KOPT-K1 (cell line): ENCODE measurements at regions not wholly inside any gene's neighbourhood (a gene's known extent, or its start where the extent isn't known, plus 50 kb on each side); places are given as distances from the start of the nearest gene placed in this dataset.

Experiments
- H3K27ac ChIP-seq: fragments of 200-600 bp; sonication (generic); 2 replicates; pipeline ENCODE4 v1.5.1; 2016; ENCODE audit warnings: antibody characterized with exemption, mild to moderate bottlenecking, low read depth, low read length; ENCODE audit not compliant: poor library complexity, severe bottlenecking
- H3K36me3 ChIP-seq: fragments of 200-600 bp; sonication (generic); 2 replicates; pipeline ENCODE4 v1.5.1; 2017; ENCODE audit warnings: antibody characterized with exemption, mild to moderate bottlenecking, low read length, moderate library complexity; ENCODE audit not compliant: insufficient read depth
- H3K9me3 ChIP-seq: fragments of 200-600 bp; sonication (generic); 2 replicates; pipeline ENCODE4 v1.5.1; 2017; ENCODE audit warnings: antibody characterized with exemption, low read length, mild to moderate bottlenecking; ENCODE audit not compliant: insufficient read depth, poor library complexity, severe bottlenecking

DNA sequence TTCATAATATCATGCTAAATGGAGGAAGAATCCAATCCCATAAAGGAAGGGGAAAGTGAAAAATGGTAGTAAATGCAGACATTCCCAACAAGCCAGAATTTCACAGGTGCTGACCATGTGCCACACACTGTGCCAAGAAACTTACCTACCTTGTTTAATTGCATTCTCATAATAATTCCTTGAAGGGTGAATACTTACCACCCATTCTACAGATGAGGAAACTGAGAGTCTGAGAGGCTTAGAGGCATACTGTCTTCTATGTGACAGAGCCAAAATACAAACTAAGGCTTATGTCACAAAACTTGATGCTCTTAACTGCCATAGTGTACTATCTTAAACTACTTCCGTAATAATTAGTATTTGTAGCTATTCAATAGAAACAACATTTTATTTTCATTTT, 454.7 kb downstream of the UTRN start:
- Histone ChIP-seq H3K27ac (no peak overlapping the region), H3K9me3 (no peaks in the 10 kb centered on the region), H3K36me3 (peaks cover 41% of the 10 kb centered on the region)

DNA sequence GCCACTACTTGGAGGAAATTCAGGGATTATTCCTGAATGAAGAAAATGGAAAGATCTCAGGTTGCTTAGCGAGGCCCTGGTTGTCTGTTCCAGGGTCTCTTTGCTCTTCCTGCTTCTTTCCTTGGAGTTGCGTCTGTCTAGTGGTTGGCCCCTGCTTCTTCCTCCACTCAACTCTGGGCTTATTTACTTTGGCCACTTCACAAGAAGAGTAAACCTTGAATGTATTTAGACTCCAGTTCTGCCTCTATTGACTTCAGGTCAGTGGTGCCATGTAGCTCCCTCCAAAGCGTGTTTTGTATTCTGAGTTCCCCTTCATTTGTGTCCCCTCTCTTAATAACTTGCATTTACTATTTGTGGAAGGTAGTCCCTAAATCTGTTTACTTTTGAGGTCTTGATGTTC, 456.5 kb downstream of the UTRN start:
- Histone ChIP-seq H3K27ac (no peak overlapping the region), H3K36me3 (peaks cover 32% of the 10 kb centered on the region), H3K9me3 (no peaks in the 10 kb centered on the region)

GRCh38 chr6:144742779-144743178, 457.6 kb downstream of the UTRN start:
- peaks cover 25% of the 10 kb centered on the region for H3K36me3 ChIP-seq
- H3K9me3 ChIP-seq = no peaks in the 10 kb centered on the region
- no peak overlapping the region for H3K27ac ChIP-seq

GRCh38 chr6:144744720-144745119, 459.6 kb downstream of the UTRN start:
- Histone ChIP-seq H3K36me3 (peaks cover 32% of the 10 kb centered on the region), H3K27ac (no peak overlapping the region), H3K9me3 (no peaks in the 10 kb centered on the region)

- Histone ChIP-seq H3K27ac (no peak overlapping the region), H3K36me3 (peaks cover 33% of the 10 kb centered on the region), H3K9me3 (no peaks in the 10 kb centered on the region)
Measured at GRCh38 chr6:144745439-144745838, 460.3 kb downstream of the UTRN start.

DNA sequence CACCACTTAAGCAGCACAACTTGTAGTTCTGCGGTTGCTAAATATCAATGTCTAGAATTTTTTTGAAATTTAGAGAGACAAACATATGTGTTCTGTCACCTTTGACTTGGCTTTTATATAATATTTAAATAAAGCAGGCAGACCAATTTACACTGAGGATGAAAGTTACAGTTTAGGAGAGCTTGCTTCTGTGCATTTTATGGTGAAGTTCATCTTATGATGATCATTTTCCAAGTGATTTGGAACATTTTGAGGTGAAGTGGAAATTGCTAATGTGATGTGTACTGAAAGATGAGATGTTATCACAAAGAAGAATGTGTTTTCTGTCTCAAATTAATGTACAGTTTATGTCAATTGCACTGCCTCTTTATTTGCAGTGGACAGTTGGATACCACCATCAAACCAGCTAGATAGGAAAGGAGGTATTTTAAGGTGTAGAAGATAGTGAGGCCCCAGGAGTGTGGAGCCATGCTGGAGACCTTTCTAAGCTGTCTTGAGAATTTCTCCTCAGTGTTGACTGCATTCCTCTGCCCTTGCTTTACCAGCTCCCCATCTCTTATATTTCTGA, 461.9 kb downstream of the UTRN start:
- Histone ChIP-seq H3K27ac (no peak overlapping the region), H3K9me3 (no peaks in the 10 kb centered on the region), H3K36me3 (peaks cover 42% of the 10 kb centered on the region)

DNA sequence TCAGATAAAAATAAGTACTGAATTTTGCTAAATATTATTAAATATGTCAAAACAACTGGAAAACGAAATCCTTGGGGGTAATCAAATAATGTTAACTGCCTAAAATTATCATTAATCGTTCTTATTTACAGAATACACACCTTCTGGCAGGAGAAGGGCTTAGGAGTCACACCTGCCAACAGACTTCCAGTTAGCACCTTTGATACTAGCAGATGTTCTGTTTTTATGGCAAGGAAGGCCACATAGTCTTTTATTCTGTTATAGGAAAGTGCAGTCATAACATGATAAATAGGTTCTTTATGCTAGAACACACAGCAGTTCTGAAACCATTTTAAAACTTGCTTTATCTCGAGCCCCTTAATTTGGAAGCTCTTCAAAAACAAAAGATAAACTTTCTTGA, 464.1 kb downstream of the UTRN start:
- Histone ChIP-seq H3K27ac (no peak overlapping the region), H3K36me3 (peaks cover 64% of the 10 kb centered on the region), H3K9me3 (no peaks in the 10 kb centered on the region)

DNA sequence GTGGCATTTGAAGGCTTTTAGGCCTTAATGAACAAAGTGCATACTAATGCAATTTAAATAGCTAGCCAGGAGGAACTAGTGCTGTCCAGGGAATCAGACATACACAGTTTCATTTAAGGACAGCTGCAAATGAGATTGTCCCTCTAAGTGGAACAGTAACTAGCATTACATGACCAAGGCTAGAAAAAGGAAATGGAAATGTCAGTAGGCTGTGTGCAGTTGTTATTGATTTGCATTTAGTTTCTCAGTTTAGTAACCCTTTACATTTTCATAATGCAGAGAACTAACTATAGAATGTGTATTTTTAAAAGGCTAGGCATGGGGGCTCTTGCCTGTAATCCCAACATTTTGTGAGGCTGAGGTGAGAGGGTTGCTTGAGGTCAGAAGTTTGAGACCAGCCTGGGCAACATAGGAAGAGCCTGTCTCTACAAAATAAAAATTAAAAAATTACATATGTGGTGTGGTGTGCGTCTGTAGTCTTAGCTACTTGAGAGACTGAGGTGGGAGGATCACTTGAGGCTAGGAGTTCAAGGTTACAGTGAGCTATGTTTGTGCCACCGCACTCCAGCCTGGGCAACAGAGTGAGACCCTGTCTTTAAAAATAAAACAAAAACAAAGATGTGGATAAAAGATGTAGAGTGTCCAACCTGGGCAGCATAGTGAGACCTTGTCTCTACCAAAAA, 468.0 kb downstream of the UTRN start:
- Histone ChIP-seq H3K36me3 (peaks cover 84% of the 10 kb centered on the region), H3K9me3 (no peaks in the 10 kb centered on the region), H3K27ac (no peak overlapping the region)

GRCh38 chr6:144756469-144756868, 471.3 kb downstream of the UTRN start:
- Histone ChIP-seq H3K9me3 (no peaks in the 10 kb centered on the region), H3K27ac (no peak overlapping the region), H3K36me3 (peaks cover 68% of the 10 kb centered on the region)

- Histone ChIP-seq H3K9me3 (no peaks in the 10 kb centered on the region), H3K27ac (no peak overlapping the region), H3K36me3 (peaks cover 64% of the 10 kb centered on the region)
Measured at GRCh38 chr6:144757299-144757698, 472.2 kb downstream of the UTRN start.

DNA sequence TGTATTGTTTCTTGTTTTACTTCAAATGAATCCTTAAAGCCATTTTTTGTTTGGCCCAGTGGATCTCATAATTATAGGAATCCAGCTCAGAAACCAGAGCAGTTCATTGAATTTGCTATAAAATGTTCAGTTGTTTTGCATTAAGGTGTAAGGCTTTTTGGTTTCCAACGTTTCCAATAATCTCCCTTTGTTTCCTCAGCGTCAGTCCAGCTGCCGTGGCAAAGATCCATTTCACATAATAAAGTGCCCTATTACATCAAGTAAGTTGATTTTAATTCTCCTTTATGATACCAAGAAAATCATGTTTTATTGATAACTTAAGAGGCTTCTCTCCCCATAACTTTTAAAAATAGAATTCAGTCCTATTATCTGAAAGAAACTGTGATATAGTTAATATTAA, 472.6 kb downstream of the UTRN start:
- H3K9me3 ChIP-seq = no peaks in the 10 kb centered on the region
- peaks cover 64% of the 10 kb centered on the region for H3K36me3 ChIP-seq

GRCh38 chr6:144758602-144759001, 473.5 kb downstream of the UTRN start:
- no peaks in the 10 kb centered on the region for H3K9me3 ChIP-seq
- no peak overlapping the region for H3K27ac ChIP-seq
- peaks cover 64% of the 10 kb centered on the region for H3K36me3 ChIP-seq

More for the DNA sequence above, 472.6 kb downstream of the UTRN start:
- H3K27ac ChIP-seq = no peak overlapping the region

DNA sequence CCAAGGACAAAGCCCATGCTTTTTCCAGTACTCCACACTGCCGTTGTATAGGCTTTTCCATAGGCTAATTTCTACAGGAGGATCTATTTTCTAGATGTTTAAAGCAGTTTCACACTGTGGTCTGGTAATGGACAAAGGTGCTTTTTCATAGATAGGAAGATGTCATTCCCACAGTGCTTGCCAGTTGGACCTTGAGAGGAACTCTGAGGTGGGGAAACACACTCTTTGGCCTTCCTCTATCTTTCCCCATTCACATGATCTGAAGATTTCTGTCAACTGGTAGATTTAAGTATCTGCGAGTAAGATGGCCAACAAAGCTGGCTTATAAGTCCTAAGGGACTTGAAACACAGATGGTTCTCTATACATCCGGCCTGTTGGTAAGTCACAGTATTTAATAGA, 477.3 kb downstream of the UTRN start:
- H3K36me3 ChIP-seq = peaks cover 65% of the 10 kb centered on the region
- no peaks in the 10 kb centered on the region for H3K9me3 ChIP-seq
- no peak overlapping the region for H3K27ac ChIP-seq

GRCh38 chr6:144767051-144767450, 481.9 kb downstream of the UTRN start:
- Histone ChIP-seq H3K9me3 (no peaks in the 10 kb centered on the region), H3K27ac (no peak overlapping the region), H3K36me3 (peaks cover 49% of the 10 kb centered on the region)

DNA sequence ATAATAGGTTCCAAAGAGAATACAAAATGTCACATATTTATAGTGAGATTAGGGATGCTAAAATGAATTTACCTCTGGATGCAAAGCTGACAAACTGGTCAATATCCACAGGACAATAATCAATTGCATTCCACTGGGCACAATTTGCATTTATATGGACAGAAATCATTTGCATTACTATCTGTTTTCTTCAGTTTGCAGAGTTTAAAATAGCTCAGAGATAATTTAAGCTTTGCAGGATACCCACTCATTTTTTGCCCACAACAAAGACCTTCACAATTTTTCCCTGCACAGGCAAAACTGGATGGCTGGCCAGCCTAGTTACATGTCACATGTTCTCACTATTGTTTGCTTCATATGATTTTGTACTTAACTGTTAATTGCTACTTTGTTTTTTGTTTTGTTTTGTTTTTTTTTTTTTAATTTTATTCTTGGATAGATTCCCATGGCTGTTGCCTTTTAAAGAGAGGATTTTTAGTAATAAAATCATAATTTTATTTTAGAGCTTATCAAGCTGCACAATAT, 483.5 kb downstream of the UTRN start:
- Histone ChIP-seq H3K27ac (no peak overlapping the region), H3K9me3 (no peaks in the 10 kb centered on the region), H3K36me3 (peaks cover 43% of the 10 kb centered on the region)

GRCh38 chr6:144769142-144769541, 484.0 kb downstream of the UTRN start:
- Histone ChIP-seq H3K27ac (no peak overlapping the region), H3K36me3 (peaks cover 43% of the 10 kb centered on the region), H3K9me3 (no peaks in the 10 kb centered on the region)
